Naive thymus-derived CD8-positive, alpha-beta T cell (primary cell): ENCODE measurements at regions not wholly inside any gene's neighbourhood (a gene's known extent, or its start where the extent isn't known, plus 50 kb on each side); places are given as distances from the start of the nearest gene placed in this dataset.
"Not testable (repeated sequence)": the region's sequence is repeated elsewhere in the genome, so short reads cannot be mapped to it uniquely, and the experiment has no call there.

ENCODE experiments used
- ATAC-seq, 2 donors: fragments of 150-1000 bp; cut with Tn5 transposase in 1 of 2; sonication (Bioruptor Pico), chemical (Tn5 transposase) in 1 of 2; 1 replicate in 1 of 2; 2 replicates in 1 of 2; pipeline ENCODE4 v1.10.0; 2021; ENCODE audit warnings: mild to moderate bottlenecking in 2 of 2, moderate library complexity in 2 of 2
- POLR2A ChIA-PET: fragments of 350-600 bp; sonication (Branson Sonifier 250); formaldehyde crosslinking; loops from one replicate; lab custom pipeline; 2021; ENCODE audit warnings: antibody characterized with exemption; lab: Charles Lee
- DNase-seq, 10 donors: peaks; one replicate each; pipeline versions ENCODE4 v3.0.0 to v3.0.0-alpha.2; 2020 to 2022
- H3K27ac Mint-ChIP-seq, 10 donors: one replicate each; pipeline ENCODE4 v1.8.0; 2020 to 2022; ENCODE audit warnings: mild to moderate bottlenecking in 10 of 10, mixed read lengths in 10 of 10, moderate library complexity in 4 of 10, inconsistent platforms in 1 of 10
- H3K27me3 Mint-ChIP-seq, 5 donors: one replicate each; pipeline ENCODE4 v1.8.0; 2021 to 2022; ENCODE audit warnings: mixed read lengths in 5 of 5
- H3K36me3 Mint-ChIP-seq, 3 donors: one replicate each; pipeline ENCODE4 v1.8.0; 2020 to 2022; ENCODE audit warnings: mixed read lengths in 3 of 3, mild to moderate bottlenecking in 2 of 3, inconsistent platforms in 1 of 3
- H3K4me1 Mint-ChIP-seq, 4 donors: one replicate each; pipeline ENCODE4 v1.8.0; 2021 to 2022; ENCODE audit warnings: mixed read lengths in 4 of 4
- H3K4me3 Mint-ChIP-seq, 10 donors: one replicate each; pipeline ENCODE4 v1.8.0; 2020 to 2022; ENCODE audit warnings: mild to moderate bottlenecking in 10 of 10, mixed read lengths in 10 of 10, moderate library complexity in 6 of 10, inconsistent platforms in 1 of 10
- H3K9me3 Mint-ChIP-seq, 9 donors: one replicate each; pipeline ENCODE4 v1.8.0; 2020 to 2022; ENCODE audit warnings: mixed read lengths in 9 of 9, mild to moderate bottlenecking in 3 of 9, inconsistent platforms in 1 of 9, moderate library complexity in 1 of 9

- peaks cover 0 to 2% (median 0%) of the 10 kb centered on the region in 9 donors for H3K9me3 Mint-ChIP-seq
- POLR2A ChIA-PET = no interaction called here
- no peak for ATAC-seq
These were observed 204.3 kb upstream of the STAC start for GRCh38 chr3:36175916-36176461.

DNA sequence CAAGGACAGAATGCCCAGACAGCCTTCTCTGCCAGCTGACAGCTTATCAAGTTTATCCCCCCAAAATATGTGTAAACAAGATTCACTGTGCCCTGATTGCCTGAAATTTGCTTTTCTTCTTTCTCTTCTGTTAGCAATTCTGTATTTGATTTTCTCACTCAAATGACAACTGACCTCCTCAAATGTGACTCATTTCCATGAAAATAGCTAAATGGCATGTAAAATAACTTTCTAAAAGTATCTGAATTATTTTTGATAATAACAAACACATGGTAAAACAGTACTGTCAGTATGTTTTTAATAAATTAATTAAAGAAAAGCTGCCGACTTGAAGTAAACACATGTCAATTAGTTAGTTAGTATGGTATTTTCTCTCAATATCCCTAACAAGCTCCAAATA is 202.3 kb upstream of the STAC start:
- Mint-ChIP-seq H3K9me3 (peaks cover 0 to 2% (median 0%) of the 10 kb centered on the region in 9 donors), H3K27ac (no peak overlapping the region), H3K27me3 (no peaks in the 10 kb centered on the region), H3K4me1 (no peaks in the 10 kb centered on the region), H3K36me3 (no peaks in the 10 kb centered on the region), H3K4me3 (no peak overlapping the region)
- POLR2A ChIA-PET = no interaction called here
- ATAC-seq (no peak), DNase-seq (no peak)

More at GRCh38 chr3:36175916-36176461, 204.3 kb upstream of the STAC start:
- no peak for DNase-seq
- Mint-ChIP-seq H3K4me3 (no peak overlapping the region), H3K36me3 (no peaks in the 10 kb centered on the region), H3K4me1 (no peaks in the 10 kb centered on the region), H3K27me3 (peaks cover 0 to 3% (median 0%) of the 10 kb centered on the region in 5 donors), H3K27ac (no peak overlapping the region)

DNA sequence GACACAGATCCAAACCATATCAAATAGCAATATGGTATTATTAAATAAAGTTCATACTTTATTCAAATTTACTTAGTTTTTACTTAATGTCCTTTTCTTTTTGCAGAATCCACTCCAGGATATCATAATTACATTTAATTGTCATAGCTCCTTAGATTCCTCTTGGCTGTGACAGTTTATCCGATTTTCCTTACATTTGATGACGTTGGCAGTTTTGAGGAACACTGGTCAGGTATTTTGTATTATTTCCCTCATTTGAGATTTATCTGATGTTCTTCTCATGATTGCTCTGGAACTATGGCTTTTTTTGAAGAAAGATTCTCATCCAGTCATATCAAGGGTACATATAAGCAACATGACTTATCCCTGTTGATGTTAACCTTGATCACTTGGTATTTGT is 198.3 kb upstream of the STAC start:
- Mint-ChIP-seq H3K9me3 (peaks cover 0 to 4% (median 0%) of the 10 kb centered on the region in 9 donors), H3K4me3 (no peak overlapping the region), H3K4me1 (no peaks in the 10 kb centered on the region), H3K27ac (no peak overlapping the region), H3K27me3 (no peaks in the 10 kb centered on the region), H3K36me3 (no peaks in the 10 kb centered on the region)
- POLR2A ChIA-PET = no interaction called here
- DNase-seq (no peak), ATAC-seq (no peak)

DNA sequence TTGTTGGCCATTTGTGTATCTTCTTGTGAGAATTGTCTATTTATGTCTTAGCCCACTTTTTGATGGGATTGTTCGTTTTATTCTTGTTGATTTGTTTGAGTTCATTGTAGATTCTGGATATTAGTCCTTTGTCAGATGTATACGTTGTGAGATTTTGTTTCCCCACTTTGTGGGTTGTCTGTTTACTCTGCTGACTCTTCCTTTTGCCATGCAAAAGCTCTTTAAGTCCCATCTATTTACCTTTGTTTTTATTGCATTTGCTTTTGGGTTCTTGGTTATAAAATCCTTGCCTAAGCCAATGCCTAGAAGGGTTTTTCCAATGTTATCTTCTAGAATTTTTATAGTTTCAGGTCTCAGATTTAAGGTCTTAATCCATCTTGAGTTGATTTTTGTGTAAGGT is 193.1 kb upstream of the STAC start:
- DNase-seq, H3K36me3 Mint-ChIP-seq, H3K27me3 Mint-ChIP-seq, H3K4me1 Mint-ChIP-seq, H3K27ac Mint-ChIP-seq, ATAC-seq, POLR2A ChIA-PET, H3K4me3 Mint-ChIP-seq: not testable (repeated sequence)
- peaks cover 0 to 24% (median 3%) of the 10 kb centered on the region in 9 donors for H3K9me3 Mint-ChIP-seq

DNA sequence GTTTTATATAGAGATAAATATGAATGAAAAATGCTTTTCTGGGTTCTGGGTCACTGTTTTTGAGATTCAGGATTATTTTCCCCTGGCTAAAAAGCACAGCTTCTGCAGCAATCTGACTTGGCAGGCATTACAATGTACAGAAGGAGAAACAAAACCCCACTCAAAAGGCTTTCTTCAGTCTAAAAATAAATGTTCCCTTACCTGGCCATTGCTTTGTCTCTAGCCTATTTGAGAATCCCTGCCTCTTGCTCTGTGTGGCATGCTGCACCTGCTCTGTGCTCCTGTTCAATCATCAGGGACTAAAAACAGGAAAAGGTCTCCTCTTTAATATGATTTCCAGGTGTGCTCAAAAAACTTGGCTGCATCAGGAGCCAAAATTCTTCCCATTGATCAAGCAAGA is 187.4 kb upstream of the STAC start:
- Mint-ChIP-seq H3K4me3 (no peak overlapping the region), H3K9me3 (peaks cover 0 to 22% (median 2%) of the 10 kb centered on the region in 9 donors), H3K27ac (no peak overlapping the region), H3K27me3 (peaks cover 0 to 11% (median 6%) of the 10 kb centered on the region in 5 donors), H3K36me3 (no peaks in the 10 kb centered on the region), H3K4me1 (no peaks in the 10 kb centered on the region)
- ATAC-seq = no peak
- POLR2A ChIA-PET = no interaction called here
- DNase-seq = no peak

DNA sequence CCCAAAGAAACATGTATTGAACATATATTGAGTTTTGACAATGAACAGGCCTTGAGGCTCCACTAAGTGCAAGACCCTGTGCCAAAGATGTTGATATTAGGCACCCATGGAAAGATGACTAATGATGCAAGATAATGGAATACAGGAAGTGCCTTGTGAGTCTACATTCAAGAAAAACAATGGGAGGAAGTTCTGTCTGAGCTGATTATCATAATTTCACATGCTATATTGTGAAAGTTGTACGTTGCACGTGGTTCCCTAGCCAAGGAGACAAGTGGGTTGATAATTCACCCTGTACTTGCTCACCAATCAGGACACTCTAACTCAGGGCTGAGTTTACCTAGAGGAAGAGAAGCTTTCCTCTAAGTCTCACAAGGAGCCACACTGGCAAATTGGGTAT is 186.9 kb upstream of the STAC start:
- Mint-ChIP-seq H3K27ac (no peak overlapping the region), H3K4me1 (no peaks in the 10 kb centered on the region), H3K27me3 (peaks cover 0 to 11% (median 6%) of the 10 kb centered on the region in 5 donors), H3K36me3 (no peaks in the 10 kb centered on the region), H3K9me3 (peaks cover 0 to 22% (median 2%) of the 10 kb centered on the region in 9 donors), H3K4me3 (no peak overlapping the region)
- no peak for ATAC-seq
- DNase-seq = no peak
- POLR2A ChIA-PET = no interaction called here

- Mint-ChIP-seq H3K9me3 (peaks cover 0 to 10% (median 0%) of the 10 kb centered on the region in 9 donors), H3K36me3 (no peaks in the 10 kb centered on the region), H3K4me3 (no peak overlapping the region), H3K27ac (no peak overlapping the region), H3K4me1 (no peaks in the 10 kb centered on the region), H3K27me3 (peaks cover 0 to 11% (median 4%) of the 10 kb centered on the region in 5 donors)
- DNase-seq = no peak
- POLR2A ChIA-PET = interaction anchor here (0.7 kb wide), 1 partner anchor 18 kb away, joined by 3 read pairs; no protein-coding TSS in a partner anchor
- ATAC-seq = no peak
These were observed 184.2 kb upstream of the STAC start for GRCh38 chr3:36196058-36196457.

- no peak for ATAC-seq
- H3K27me3 Mint-ChIP-seq = peaks cover 0 to 11% (median 2%) of the 10 kb centered on the region in 5 donors
- H3K9me3 Mint-ChIP-seq = peaks cover 0 to 6% (median 0%) of the 10 kb centered on the region in 9 donors
- H3K27ac Mint-ChIP-seq = no peak overlapping the region
- no peak for DNase-seq
- H3K36me3 Mint-ChIP-seq = no peaks in the 10 kb centered on the region
- H3K4me1 Mint-ChIP-seq = no peaks in the 10 kb centered on the region
- POLR2A ChIA-PET = no interaction called here
- H3K4me3 Mint-ChIP-seq = no peak overlapping the region
These were observed 183.2 kb upstream of the STAC start for GRCh38 chr3:36197151-36197550.

DNA sequence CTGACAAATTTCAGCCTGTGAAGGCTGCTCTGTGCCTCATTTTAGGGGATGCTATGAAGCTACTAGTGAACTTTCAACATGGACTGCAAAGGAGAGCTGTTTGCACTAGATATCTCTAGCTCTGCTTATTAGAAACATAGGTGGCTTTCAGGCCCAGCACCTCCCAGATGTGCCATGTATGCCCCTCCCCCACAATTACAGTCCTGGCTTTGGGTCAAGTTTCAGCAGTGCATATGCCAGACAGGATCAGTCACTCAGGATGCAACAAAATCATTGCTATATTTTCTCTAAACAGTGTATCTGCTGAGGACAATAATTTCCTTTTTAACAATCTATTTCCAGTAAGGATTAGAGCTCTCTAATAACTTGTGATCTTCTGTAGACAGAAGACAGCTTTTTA is 178.8 kb upstream of the STAC start:
- ATAC-seq (no peak), DNase-seq (no peak)
- no peaks in the 10 kb centered on the region for H3K36me3 Mint-ChIP-seq
- H3K27me3 Mint-ChIP-seq = peaks cover 0 to 4% (median 0%) of the 10 kb centered on the region in 5 donors
- H3K4me3 Mint-ChIP-seq = no peak overlapping the region
- POLR2A ChIA-PET = no interaction called here
- H3K27ac Mint-ChIP-seq = no peak overlapping the region
- H3K9me3 Mint-ChIP-seq = peaks cover 0 to 3% (median 0%) of the 10 kb centered on the region in 9 donors
- H3K4me1 Mint-ChIP-seq = no peaks in the 10 kb centered on the region

DNA sequence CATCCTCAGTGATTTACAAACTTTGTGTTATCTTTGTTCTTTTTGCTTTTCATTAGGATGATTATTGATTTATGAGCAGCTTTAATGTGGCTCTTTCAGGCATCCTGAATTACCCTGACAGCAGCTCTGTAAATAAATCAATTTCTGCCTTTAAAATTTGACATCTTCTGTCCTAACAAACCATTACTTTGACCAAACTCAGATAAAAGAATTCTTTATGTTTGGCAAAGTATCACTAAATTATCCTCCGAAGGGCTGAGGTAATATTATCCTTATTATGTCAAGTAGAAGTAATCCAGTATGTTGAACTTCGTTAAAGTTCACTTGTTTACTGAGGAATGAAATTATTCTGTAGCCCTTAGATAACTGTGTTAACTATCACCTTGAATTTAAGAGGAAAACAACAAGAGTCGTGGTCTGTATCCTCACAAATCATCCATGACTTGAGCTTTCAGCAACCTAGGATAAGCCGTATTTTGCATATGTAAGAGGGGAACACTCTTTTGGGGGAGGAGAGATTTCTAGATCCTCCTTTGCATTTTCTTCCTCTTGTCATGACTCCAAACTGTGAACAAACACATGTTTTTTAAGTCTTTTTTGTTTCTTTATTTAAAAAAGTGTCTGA is 173.2 kb upstream of the STAC start:
- H3K27me3 Mint-ChIP-seq = peaks cover 0 to 4% (median 0%) of the 10 kb centered on the region in 5 donors
- POLR2A ChIA-PET = no interaction called here

DNA sequence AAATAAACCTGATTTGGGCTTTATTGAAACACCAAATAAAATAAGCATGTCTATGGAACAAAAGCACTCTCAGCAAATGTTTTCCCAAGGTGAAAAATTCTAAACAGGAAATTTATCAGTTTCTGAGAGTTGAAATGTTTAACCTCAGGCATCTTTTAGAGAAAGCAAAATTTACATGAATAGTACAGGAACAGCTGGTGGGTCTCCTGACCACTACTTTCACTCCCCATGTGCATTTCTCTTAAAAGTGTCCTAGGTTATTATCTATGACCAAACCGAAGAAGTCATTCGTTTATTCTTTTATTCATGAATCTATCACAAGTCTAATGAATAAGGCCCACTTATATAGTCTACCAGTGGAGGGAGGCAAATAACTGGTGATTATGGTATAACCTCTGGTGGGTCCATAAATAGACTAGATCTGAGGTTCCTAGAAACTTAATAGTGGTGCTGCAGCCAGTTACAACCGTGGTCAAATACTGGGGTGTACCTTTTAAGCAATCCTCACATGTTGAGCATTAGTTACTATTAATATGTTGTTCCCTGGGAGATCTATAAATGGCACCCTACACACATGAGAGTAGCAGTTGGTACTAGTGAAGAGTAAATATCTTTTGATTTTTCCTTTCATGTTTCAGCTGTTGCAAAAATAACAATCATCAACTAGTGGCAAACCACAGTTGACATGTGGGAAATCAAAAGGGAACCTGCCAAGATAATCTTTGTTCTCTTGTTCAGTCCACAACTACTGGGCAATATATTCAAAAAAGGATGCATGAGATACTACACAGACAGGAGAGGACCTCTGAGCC is 169.3 kb upstream of the STAC start:
- Mint-ChIP-seq H3K4me3 (no peak overlapping the region), H3K36me3 (no peaks in the 10 kb centered on the region), H3K27me3 (peaks cover 0 to 4% (median 0%) of the 10 kb centered on the region in 5 donors), H3K4me1 (no peaks in the 10 kb centered on the region), H3K9me3 (peaks cover 0 to 4% (median 0%) of the 10 kb centered on the region in 9 donors), H3K27ac (no peak overlapping the region)
- no peak for ATAC-seq
- POLR2A ChIA-PET = no interaction called here
- DNase-seq = no peak

More for the DNA sequence above, 173.2 kb upstream of the STAC start:
- H3K4me3 Mint-ChIP-seq = no peak overlapping the region
- no peaks in the 10 kb centered on the region for H3K4me1 Mint-ChIP-seq
- H3K27ac Mint-ChIP-seq = no peak overlapping the region
- H3K9me3 Mint-ChIP-seq = peaks cover 0 to 4% (median 0%) of the 10 kb centered on the region in 9 donors
- ATAC-seq = no peak
- no peaks in the 10 kb centered on the region for H3K36me3 Mint-ChIP-seq
- no peak for DNase-seq

DNA sequence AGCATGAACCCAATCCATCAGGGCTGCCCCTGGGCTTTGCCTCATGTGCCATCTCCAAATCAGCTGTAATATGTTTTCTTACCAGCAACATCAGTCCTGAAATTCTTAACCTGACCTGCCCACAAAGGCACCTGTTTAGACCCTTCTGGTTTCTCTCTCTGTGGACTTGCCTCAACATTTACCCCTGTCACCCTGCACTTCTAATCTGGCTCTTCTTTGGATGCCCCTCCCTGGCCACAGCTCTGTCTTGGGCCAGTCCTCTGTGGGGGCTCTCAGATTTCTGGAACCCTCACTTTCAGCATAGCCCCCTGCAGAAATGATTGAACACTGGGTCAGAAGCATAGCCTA is 168.7 kb upstream of the STAC start:
- Mint-ChIP-seq H3K4me1 (no peaks in the 10 kb centered on the region), H3K36me3 (no peaks in the 10 kb centered on the region), H3K4me3 (no peak overlapping the region), H3K27ac (no peak overlapping the region), H3K9me3 (peaks cover 0 to 4% (median 0%) of the 10 kb centered on the region in 9 donors), H3K27me3 (peaks cover 0 to 4% (median 0%) of the 10 kb centered on the region in 5 donors)
- POLR2A ChIA-PET = no interaction called here
- DNase-seq (no peak), ATAC-seq (no peak)

DNA sequence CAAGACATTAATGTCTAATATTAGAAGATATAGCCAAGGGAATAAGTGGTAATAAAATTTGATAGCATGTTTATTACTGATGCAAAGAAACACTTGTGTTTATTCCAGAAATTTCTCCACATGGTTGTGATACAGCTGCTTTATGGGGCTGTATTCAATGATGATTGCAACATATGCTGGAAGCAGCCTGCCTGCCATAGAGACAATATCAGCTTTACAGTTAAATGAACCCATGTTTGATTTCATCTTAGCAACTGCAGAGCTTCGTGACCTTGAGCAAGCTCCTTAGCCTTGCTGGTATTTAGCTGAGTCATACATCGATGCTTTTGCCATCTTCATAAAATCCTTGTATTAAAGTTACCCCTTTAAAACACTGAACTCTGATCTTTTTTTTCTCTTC is 168.1 kb upstream of the STAC start:
- H3K36me3 Mint-ChIP-seq = no peaks in the 10 kb centered on the region
- POLR2A ChIA-PET = no interaction called here

More for the DNA sequence above, 168.1 kb upstream of the STAC start:
- Mint-ChIP-seq H3K4me3 (no peak overlapping the region), H3K27ac (no peak overlapping the region), H3K4me1 (no peaks in the 10 kb centered on the region), H3K9me3 (peaks cover 0 to 4% (median 0%) of the 10 kb centered on the region in 9 donors), H3K27me3 (peaks cover 0 to 4% (median 0%) of the 10 kb centered on the region in 5 donors)
- DNase-seq = no peak
- no peak for ATAC-seq
